IMR-90 (cell line): ENCODE measurements at regions not wholly inside any gene's neighbourhood (a gene's known extent, or its start where the extent isn't known, plus 50 kb on each side); places are given as distances from the start of the nearest gene placed in this dataset.

Source experiments
- ATAC-seq: fragments of 200-7000 bp; cut with Tn5 transposase; 2 replicates; pipeline ENCODE4 v1.9.1; 2020; ENCODE audit warnings: low read depth, mild to moderate bottlenecking, moderate library complexity
- BruUV-seq: library from RNA; stranded (reverse); fragments of 400-500 nt; replicated peaks from 2 replicates; lab custom pipeline; 2021; lab: Mats Ljungman, UMichigan
- CTCF ChIA-PET: fragments of 300-600 bp; formaldehyde crosslinking; extraction: SDS; loops from one replicate; lab custom pipeline; 2021; ENCODE audit warnings: antibody characterized with exemption; lab: Yijun Ruan, JAX
- POLR2A ChIA-PET: fragments of 300-600 bp; sonication (Branson Sonifier 250); formaldehyde crosslinking; loops from one replicate; lab custom pipeline; 2022; ENCODE audit warnings: antibody characterized with exemption; ENCODE audit not compliant: unreplicated experiment; lab: Charles Lee
- DNase-seq: peaks from one replicate; pipeline ENCODE4 v3.0.0; 2013
- H2AFZ ChIP-seq: replicated peaks from 2 replicates; pipeline ENCODE3; 2013; ENCODE audit warnings: low read length, mild to moderate bottlenecking; ENCODE audit not compliant: poor library complexity
- H2AK5ac ChIP-seq: 2 replicates; pipeline ENCODE4 v1.6.1; 2013; ENCODE audit warnings: low read depth, low read length, inconsistent platforms
- H2AK9ac ChIP-seq: replicated peaks from 2 replicates; pipeline ENCODE3; 2013; ENCODE audit warnings: mild to moderate bottlenecking, low read depth, low read length, moderate library complexity; ENCODE audit not compliant: poor library complexity
- H2BK120ac ChIP-seq: 2 replicates; pipeline ENCODE4 v1.6.1; 2013; ENCODE audit warnings: low read depth, low read length, inconsistent platforms
- H2BK15ac ChIP-seq: 3 replicates; pipeline ENCODE4 v1.6.1; 2013; ENCODE audit warnings: low read depth, low read length, inconsistent platforms
- H2BK20ac ChIP-seq: 2 replicates; pipeline ENCODE4 v1.6.1; 2013; ENCODE audit warnings: low read depth, mild to moderate bottlenecking, inconsistent platforms, low read length, moderate library complexity
- H2BK5ac ChIP-seq: 2 replicates; pipeline ENCODE4 v1.6.1; 2013; ENCODE audit warnings: mild to moderate bottlenecking, low read depth, low read length, inconsistent platforms; ENCODE audit not compliant: poor library complexity, severe bottlenecking
- H3K14ac ChIP-seq: replicated peaks from 2 replicates; pipeline ENCODE4 v1.6.1; 2013; ENCODE audit warnings: low read depth, low read length, inconsistent platforms
- H3K18ac ChIP-seq: 2 replicates; pipeline ENCODE4 v1.6.1; 2013; ENCODE audit warnings: low read depth, low read length, control low read depth
- H3K23ac ChIP-seq: 2 replicates; pipeline ENCODE4 v1.6.1; 2013; ENCODE audit warnings: low read depth, low read length, inconsistent platforms
- H3K27ac ChIP-seq: 2 replicates; pipeline ENCODE4 v1.5.1; 2013; ENCODE audit warnings: mild to moderate bottlenecking, control low read depth, low read length; ENCODE audit not compliant: insufficient read depth
- H3K27me3 ChIP-seq: 2 replicates; pipeline ENCODE4 v1.6.1; 2013; ENCODE audit warnings: low read length; ENCODE audit not compliant: control insufficient read depth, insufficient read depth
- H3K36me3 ChIP-seq: 2 replicates; pipeline ENCODE4 v1.6.1; 2013; ENCODE audit warnings: low read length, mixed read lengths; ENCODE audit not compliant: control insufficient read depth, insufficient read depth
- H3K4ac ChIP-seq: 2 replicates; pipeline ENCODE4 v1.6.1; 2013; ENCODE audit warnings: low read depth, low read length, inconsistent platforms
- H3K4me1 ChIP-seq: 2 replicates; pipeline ENCODE4 v1.6.1; 2013; ENCODE audit warnings: low read length, mixed read lengths; ENCODE audit not compliant: control insufficient read depth, insufficient read depth
- H3K4me2 ChIP-seq: 2 replicates; pipeline ENCODE4 v1.6.1; 2013; ENCODE audit warnings: low read depth, mild to moderate bottlenecking, control low read depth, low read length, moderate library complexity
- H3K4me3 ChIP-seq: 2 replicates; pipeline ENCODE4 v1.5.1; 2013; ENCODE audit warnings: low read depth, mild to moderate bottlenecking, control low read depth, low read length, moderate library complexity; ENCODE audit not compliant: insufficient read depth
- H3K56ac ChIP-seq: 2 replicates; pipeline ENCODE4 v1.6.1; 2013; ENCODE audit warnings: low read length, inconsistent platforms; ENCODE audit not compliant: insufficient read depth; ENCODE audit errors: extremely low read depth
- H3K79me1 ChIP-seq, 2 experiments: 2 replicates each; pipeline ENCODE4 v1.6.1; 2013; ENCODE audit warnings: low read length in 2 of 2, inconsistent platforms in 1 of 2, low read depth in 1 of 2
- H3K9ac ChIP-seq: 2 replicates; pipeline ENCODE4 v1.6.1; 2013; ENCODE audit warnings: low read depth, low read length, control low read depth
- H3K9me1 ChIP-seq: 2 replicates; pipeline ENCODE4 v1.6.1; 2013; ENCODE audit warnings: low read length, inconsistent platforms; ENCODE audit not compliant: insufficient read depth
- H3K9me3 ChIP-seq: 2 replicates; pipeline ENCODE4 v1.6.1; 2013; ENCODE audit warnings: low read length; ENCODE audit not compliant: control insufficient read depth, insufficient read depth
- H4K20me1 ChIP-seq: 2 replicates; pipeline ENCODE4 v1.6.1; 2013; ENCODE audit warnings: low read length, inconsistent platforms; ENCODE audit not compliant: insufficient read depth
- H4K5ac ChIP-seq: 2 replicates; pipeline ENCODE4 v1.6.1; 2013; ENCODE audit warnings: mild to moderate bottlenecking, low read depth, low read length, control low read depth
- H4K8ac ChIP-seq, 2 experiments: 2 replicates each; pipeline ENCODE4 v1.6.1; 2013; ENCODE audit warnings: low read depth in 2 of 2, low read length in 2 of 2, control low read depth in 1 of 2, inconsistent platforms in 1 of 2
- H4K91ac ChIP-seq: 2 replicates; pipeline ENCODE4 v1.6.1; 2013; ENCODE audit warnings: low read depth, low read length, inconsistent platforms; ENCODE audit not compliant: insufficient read depth
- CEBPB ChIP-seq: IDR thresholded peaks from 2 replicates; pipeline ENCODE4 v1.6.1; 2012; ENCODE audit warnings: low read depth, low read length, improper control_type of control experiment
- CHD1 ChIP-seq: IDR thresholded peaks from 2 replicates; pipeline ENCODE4 v1.6.1; 2012; ENCODE audit warnings: low read depth, low read length, improper control_type of control experiment
- FOS ChIP-seq: fragments of 150-350 bp; IDR thresholded peaks from 2 replicates; pipeline ENCODE4 v1.6.1; 2016; ENCODE audit warnings: low read depth, low read length
- MAFK ChIP-seq: IDR thresholded peaks from 2 replicates; pipeline ENCODE4 v1.6.1; 2012; ENCODE audit warnings: low read depth, low read length, improper control_type of control experiment
- MAZ ChIP-seq: IDR thresholded peaks from 2 replicates; pipeline ENCODE4 v1.6.1; 2012; ENCODE audit warnings: low read depth, mild to moderate bottlenecking, low read length, improper control_type of control experiment, moderate library complexity, borderline replicate concordance
- NFE2L2 ChIP-seq: fragments of 150-350 bp; IDR thresholded peaks from 2 replicates; pipeline ENCODE4 v1.6.1; 2016; ENCODE audit warnings: low read depth, mild to moderate bottlenecking, low read length
- RAD21 ChIP-seq: IDR thresholded peaks from 2 replicates; pipeline ENCODE4 v1.6.1; 2012; ENCODE audit warnings: low read length, improper control_type of control experiment
- SMC3 ChIP-seq: fragments of 150-350 bp; IDR thresholded peaks from 2 replicates; pipeline ENCODE4 v1.6.1; 2016; ENCODE audit warnings: low read depth, mild to moderate bottlenecking, antibody characterized with exemption, low read length, moderate library complexity
- WGBS, 2 experiments: methylation state at CpG; one replicate each; pipeline versions ENCODE4 v1.1.5 to v1.1.7; 2013; ENCODE audit warnings: missing lambda C conversion rate in 2 of 2; ENCODE audit not compliant: insufficient read length in 1 of 2; ENCODE audit errors: extremely low coverage in 2 of 2; 5-methylcytosine and 5-hydroxymethylcytosine counted together
- dilution Hi-C: fragments of 300-500 bp; cut with HindIII; formaldehyde crosslinking; loops from one replicate; pipeline ENCODE4 v1.14.3; 2018; ENCODE audit warnings: low sequenced_read_pairs; ENCODE audit not compliant: unreplicated experiment
- in situ Hi-C: fragments of 300-500 bp; cut with MboI; formaldehyde crosslinking; loops from 3 replicates; pipeline ENCODE4 v1.14.3; 2019; ENCODE audit warnings: low sequenced_read_pairs, inconsistent platforms, mixed read lengths
- intact Hi-C: fragments of 100-400 bp; cut with micrococcal nuclease; formaldehyde crosslinking; loops from 2 replicates; pipeline ENCODE4 v1.10.0; 2022
- TF ChIP-seq, protein P1 (sequence below): conservative IDR thresholded peaks from 2 replicates; pipeline ENCODE4 v1.5.1; 2012; ENCODE audit warnings: mild to moderate bottlenecking, low read depth, low read length, improper control_type of control experiment
- TF ChIP-seq, protein P2 (sequence below): fragments of 150-350 bp; IDR thresholded peaks from 2 replicates; pipeline ENCODE4 v1.6.1; 2017; ENCODE audit warnings: mild to moderate bottlenecking, antibody characterized with exemption, low read length, low read depth

DNA sequence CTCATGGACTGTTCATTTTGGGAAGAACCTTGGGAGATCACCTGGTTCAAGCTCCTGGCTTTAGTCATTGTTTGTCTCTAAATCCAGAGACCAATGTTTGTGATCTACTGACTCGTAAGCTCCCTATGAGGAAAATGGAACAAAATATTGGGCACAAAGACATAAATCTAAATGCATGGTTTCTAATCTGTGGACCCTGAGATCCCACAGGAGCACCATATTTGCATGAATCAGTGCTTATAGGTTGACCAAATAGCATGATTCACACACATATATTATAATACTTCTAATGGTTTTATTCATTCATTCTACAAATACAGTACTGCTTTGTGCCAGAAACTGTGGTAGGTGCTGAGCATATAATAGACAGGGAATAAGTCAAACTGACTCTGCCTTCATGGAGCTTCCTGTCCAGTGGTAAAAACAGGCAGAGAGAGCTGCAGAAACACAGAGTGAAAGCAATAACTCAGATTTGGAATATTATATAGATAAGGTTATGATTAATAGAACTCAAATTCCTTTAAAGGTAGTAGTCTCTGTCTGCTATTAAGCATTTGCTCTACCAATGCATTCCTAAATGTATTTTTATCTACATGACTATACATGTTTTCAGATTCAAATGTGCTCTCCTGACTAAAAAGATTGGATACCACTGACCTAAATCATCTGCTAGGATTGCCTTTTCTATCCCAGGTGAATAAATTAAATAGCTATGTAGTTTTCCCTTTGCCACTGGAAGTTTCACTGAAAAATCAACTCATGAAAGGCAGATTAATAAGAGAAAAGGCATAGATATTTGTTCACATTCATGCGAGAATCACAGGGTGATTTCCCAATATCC, 198.6 kb upstream of the CAMK1G start (continued):
- TF ChIP-seq FOS, result no peak
- TF ChIP-seq, protein P1, sequence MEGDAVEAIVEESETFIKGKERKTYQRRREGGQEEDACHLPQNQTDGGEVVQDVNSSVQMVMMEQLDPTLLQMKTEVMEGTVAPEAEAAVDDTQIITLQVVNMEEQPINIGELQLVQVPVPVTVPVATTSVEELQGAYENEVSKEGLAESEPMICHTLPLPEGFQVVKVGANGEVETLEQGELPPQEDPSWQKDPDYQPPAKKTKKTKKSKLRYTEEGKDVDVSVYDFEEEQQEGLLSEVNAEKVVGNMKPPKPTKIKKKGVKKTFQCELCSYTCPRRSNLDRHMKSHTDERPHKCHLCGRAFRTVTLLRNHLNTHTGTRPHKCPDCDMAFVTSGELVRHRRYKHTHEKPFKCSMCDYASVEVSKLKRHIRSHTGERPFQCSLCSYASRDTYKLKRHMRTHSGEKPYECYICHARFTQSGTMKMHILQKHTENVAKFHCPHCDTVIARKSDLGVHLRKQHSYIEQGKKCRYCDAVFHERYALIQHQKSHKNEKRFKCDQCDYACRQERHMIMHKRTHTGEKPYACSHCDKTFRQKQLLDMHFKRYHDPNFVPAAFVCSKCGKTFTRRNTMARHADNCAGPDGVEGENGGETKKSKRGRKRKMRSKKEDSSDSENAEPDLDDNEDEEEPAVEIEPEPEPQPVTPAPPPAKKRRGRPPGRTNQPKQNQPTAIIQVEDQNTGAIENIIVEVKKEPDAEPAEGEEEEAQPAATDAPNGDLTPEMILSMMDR, result no peak

DNA sequence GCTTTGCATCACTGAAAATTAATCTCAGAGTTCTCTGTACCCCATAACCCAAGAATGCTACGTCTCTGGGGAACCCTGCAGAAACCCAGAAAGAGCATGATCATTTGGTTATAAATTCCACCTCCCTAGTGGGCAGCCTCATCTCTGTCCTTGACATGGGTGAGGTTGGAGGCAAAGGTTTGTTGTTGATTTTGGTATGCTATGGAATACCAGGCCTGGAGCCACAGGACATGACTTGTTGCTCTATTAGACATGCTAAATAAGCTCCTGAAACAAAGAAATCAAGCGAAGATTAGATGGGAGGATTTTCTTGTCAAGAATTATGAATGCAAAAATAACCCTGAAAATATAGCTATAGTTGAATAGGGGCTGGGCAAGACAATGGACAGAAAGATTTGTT, 197.4 kb upstream of the CAMK1G start:
- Histone ChIP-seq H3K27ac (no peak overlapping the region), H3K27me3 (no peaks in the 10 kb centered on the region), H3K4me2 (no peak overlapping the region), H2BK20ac (no peak overlapping the region), H3K56ac (no peak overlapping the region), H4K5ac (no peak overlapping the region), H3K79me1 (no peaks in the 10 kb centered on the region), H3K4me1 (peaks cover 16% of the 10 kb centered on the region), H3K9ac (no peak overlapping the region), H3K9me3 (no peaks in the 10 kb centered on the region), H3K14ac (no peak overlapping the region), H4K20me1 (no peaks in the 10 kb centered on the region), H4K8ac (no peak overlapping the region), H3K4me3 (no peak overlapping the region), H3K9me1 (peaks cover 13% of the 10 kb centered on the region), H2AK5ac (no peak overlapping the region), H2BK15ac (no peak overlapping the region), H3K18ac (no peak overlapping the region), H2AFZ (no peak overlapping the region), H2AK9ac (no peak overlapping the region), H3K4ac (peak overlapping the region; percentile 33; the same call in 1 of the 2 replicates), H4K91ac (no peak overlapping the region), H2BK120ac (no peak overlapping the region), H3K23ac (no peak overlapping the region), H3K36me3 (no peaks in the 10 kb centered on the region), H2BK5ac (no peak overlapping the region)
- ATAC-seq (no peak), DNase-seq (no peak)
- TF ChIP-seq, protein P2, sequence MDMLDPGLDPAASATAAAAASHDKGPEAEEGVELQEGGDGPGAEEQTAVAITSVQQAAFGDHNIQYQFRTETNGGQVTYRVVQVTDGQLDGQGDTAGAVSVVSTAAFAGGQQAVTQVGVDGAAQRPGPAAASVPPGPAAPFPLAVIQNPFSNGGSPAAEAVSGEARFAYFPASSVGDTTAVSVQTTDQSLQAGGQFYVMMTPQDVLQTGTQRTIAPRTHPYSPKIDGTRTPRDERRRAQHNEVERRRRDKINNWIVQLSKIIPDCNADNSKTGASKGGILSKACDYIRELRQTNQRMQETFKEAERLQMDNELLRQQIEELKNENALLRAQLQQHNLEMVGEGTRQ, result no peak
- TF ChIP-seq NFE2L2 (no peak), MAFK (no peak), CEBPB (no peak), SMC3 (no peak), MAZ (no peak), RAD21 (no peak), CHD1 (no peak)
- in situ Hi-C loops (no loop called here), dilution Hi-C loops (no loop called here), intact Hi-C loops (no loop called here)
- no TSS peak for BruUV-seq
- POLR2A ChIA-PET, result no interaction called here
- CTCF ChIA-PET, result interaction anchor here (0.5 kb wide), 1 partner anchor 10 kb away, joined by 3 read pairs; no protein-coding TSS in a partner anchor
- WGBS, 2 experiments, result no CpG with 5 or more reads among the region's 2 CpGs
